ENCODE measurements at regions not wholly inside any gene's neighbourhood (a gene's known extent, or its start where the extent isn't known, plus 50 kb on each side); places are given as distances from the start of the nearest gene placed in this dataset.
"Not testable (repeated sequence)": the region's sequence is repeated elsewhere in the genome, so short reads cannot be mapped to it uniquely, and the experiment has no call there.

DNA sequence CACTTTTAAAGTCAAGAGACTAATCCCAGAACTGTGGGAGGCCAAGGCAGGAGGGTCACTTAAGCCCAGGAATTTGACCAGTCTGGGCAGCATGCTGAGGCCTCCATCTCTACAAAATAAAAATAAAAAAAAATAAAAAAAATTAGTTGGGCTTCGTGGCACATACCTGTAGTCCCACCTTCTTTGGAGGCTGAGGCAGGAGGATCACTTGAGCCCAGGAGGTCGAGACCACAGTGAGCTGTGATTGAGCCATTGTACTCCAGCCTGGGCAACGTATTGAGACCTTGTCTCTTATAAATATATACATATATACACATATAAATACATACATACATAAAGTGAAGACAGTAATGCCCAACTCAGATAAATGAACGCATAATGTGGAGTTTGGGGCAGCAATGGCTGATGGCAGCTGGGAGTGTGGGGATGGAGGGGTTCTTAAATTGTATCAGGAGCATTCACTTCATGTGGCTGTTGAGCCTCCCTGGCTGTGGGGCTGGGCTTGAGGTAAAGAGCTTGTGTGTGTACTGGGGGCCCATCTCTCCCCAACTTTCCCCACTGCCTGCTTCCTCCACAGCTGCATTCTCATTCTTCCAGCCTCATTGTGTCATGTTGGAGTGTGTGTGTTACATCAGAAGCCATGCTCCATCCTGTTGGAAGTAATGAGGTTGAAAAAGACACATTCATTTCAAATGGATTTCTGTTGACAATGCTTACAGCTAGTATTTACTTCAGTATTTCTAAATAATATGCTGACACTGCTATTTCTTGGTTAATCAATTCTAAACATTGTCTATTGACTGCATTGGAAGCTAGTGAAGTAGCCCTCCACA, 96.5 kb upstream of the HS6ST1 start:
- DNase-seq (ENCODE audit: low read depth), result no peak

DNA sequence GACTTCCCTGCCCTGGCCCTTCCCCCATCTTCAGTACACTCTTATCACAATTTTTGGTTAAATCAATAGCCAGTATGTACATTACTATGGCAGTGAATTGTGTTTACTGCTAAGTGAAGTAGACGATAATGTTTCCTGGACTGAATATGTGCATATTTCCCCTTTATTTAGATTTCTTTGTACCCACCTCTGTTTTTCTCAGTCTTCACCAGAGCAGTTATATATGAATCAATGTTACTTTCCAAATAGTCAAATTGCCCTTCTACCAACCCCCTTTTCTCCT, 97.1 kb upstream of the HS6ST1 start:
- no peak for DNase-seq (ENCODE audit: low read depth)

DNA sequence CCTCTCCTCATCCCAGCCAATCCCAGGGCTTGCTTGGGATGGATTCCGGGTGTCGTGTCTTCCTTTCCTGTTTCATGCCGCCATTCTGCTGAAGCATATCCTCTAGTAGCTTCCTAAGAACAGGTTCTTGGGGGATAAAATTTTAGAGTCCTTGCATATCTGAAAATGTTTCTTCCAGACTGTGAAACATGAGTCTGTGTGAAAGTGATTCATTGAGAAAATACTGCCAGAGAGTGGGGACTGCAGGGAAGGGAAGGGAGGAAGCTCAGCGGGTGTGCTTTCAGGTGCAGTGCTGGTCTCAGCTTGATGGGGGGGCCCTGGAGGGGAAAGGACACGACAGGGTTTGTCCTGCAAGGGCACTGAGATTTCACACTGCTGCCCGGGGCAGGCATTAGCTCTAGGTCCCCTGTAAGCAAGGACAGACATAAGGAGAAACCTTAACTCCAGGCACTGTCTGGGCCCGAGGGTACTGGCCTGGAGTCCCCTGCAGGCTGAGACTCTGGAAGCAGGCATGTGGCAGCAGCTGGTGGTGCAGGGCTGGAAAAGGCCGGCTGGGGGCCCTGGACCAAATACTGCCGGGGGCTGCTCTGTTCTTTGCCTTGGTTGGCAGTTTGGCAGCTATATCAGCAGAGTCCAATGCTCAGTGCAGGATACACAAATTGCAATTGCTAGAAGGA, 97.6 kb upstream of the HS6ST1 start:
- DNase-seq (ENCODE audit: low read depth), result no peak

DNA sequence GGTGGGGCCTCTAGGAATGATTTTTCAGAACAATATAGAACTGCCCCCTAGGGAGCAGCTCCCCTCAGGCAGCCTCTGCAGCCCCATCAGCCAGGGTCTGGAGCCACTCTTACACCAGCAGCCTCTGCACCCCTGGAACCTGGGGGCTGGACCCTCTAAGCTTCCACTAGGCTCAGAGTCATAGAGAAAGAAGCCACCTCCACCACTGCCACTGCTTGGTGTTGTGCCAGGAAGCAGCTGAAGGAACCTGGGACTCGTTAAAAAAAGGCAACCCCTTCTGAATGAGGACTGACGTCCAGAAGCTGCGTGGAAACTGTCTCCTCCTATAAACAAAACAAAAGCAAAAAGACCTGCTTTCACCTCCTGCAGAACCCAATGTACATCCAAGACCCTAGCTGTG, 98.1 kb upstream of the HS6ST1 start:
- DNase-seq (ENCODE audit: low read depth), result no peak

DNA sequence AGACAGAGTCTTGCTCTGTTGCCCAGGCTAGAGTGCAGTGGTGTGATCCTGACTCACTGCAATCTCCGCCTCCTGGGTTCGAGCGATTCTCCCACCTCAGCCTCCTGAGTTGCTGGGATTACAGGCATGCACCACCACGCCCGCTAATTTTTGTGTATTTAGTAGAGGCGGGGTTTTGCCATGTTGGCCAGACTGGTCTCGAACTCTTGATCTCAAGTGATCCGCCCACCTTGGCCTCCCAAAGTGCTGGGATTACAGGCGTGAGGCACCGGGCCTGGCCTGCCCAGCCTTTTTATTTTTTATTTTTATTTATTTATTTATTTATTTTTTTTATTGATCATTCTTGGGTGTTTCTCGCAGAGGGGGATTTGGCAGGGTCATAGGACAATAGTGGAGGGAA, 98.6 kb upstream of the HS6ST1 start:
- DNase-seq (ENCODE audit: low read depth), result not testable (repeated sequence)

DNA sequence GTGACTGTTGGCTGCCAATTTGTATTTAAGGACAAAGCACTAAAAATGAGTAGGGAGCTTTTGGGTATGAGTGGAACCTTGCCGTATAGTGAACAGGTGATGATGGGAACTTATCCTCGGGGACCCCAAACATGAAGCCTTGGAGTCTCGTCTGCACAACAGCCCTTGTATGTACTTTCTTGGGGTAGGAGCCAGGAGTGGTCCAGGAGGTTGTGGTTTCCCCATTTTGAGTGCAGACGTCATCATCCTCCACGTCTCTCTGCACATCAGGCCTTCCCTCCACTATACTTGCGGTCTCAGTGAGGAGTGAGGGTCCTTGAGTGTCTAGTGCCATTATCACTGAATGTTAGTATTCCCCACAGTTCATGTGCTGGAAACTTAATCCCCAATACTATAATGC, 101.5 kb upstream of the HS6ST1 start:
- no peak for DNase-seq (ENCODE audit: low read depth)

DNA sequence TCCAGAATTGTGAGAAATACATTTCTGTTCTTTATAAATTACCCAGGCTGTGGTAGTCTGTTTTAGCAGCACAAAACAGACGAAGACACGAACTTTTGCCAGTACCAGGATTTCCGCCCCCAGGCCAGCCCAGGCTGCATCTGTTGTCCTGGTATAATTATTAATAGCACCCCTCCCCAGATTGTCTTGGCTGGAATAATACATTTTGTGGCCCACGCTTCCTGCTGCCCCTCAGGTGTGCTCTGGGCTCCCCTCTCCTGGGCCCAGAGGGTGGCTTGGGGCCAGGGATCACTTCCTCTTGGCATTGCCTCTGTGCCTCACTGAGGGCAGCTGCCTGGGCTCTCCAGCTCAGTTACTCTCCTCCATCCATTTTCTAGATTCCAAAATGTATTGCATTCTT, 102.1 kb upstream of the HS6ST1 start:
- DNase-seq (ENCODE audit: low read depth), result no peak

DNA sequence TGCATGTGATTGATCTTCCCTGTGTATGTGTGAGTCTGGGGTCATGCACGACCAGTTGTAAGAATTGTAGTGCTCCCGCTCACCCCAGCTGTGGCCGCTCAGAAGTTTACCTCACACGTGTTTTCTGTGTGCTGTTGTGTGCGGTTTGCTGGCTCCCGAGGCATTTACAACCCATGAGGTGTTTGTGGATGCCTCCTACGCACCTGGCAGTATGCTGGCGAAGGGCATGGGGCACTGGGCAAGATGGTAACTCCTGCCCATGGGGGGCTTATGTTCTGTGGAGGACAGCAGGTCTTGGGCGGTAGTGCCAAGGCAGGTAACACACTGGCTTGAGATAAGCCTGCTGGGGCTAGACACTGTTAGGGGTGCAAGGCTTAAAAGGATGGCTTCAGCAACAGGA, 102.6 kb upstream of the HS6ST1 start:
- no peak for DNase-seq (ENCODE audit: low read depth)

DNA sequence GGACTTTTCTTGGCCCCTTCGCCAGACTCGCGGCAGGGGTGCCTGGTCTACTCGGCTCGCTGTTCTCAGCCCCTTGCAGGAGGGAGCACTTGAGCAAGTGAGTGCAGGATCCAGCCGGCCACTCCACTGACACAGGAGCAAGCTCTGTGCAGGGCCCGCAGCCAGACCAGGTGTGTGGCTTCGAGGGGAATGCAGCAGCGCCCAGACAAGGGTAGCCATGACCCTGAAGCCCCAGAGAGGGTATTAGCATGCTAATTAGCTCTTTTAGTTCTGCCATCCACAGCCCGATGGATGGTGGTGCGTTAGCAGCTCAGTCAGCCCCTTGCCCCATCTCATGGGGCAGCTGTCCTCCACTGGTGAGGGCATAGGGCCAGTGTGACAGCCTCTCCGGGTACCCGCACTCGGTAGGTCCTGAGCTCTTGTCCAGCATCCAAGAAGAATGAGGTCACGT, 103.2 kb upstream of the HS6ST1 start:
- DNase-seq (ENCODE audit: low read depth), result no peak

DNA sequence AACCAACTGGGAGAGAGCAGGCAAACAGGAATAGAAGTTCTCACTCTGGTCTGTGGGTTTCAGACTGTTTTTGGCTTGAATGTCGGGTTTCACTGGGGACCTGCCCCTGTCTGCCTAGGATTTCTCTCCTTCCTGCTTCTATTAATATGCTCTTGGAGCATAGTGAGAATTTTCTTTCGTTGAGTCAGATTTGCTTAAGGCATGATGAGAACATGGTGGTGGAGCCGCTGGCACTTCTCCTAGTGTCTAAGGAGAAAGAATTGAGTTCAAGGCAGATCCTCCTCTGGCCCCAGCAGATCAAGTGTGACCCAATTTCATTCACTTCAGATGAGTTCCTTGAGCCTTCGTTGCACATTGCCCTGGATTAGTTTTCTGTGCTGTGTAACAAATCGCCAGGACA, 103.9 kb upstream of the HS6ST1 start:
- DNase-seq (ENCODE audit: low read depth), result no peak

DNA sequence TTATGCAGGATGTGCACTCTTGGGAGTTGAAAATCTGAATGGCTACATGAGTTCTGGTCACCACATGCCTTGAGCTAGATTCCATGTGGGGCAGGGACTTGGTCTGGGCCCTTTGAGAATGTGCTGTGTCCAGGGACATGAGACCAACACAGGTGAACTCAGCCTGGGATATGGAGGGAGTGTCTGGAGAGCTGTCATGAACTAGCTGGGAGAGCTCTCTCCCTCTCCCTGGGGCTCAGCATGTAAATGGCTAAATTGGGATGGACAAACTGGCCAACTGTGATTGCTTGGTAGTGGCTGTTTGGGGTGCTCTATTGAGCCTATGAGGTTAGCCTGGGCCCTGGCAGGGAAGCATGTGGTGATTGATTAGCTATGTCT, 105.1 kb upstream of the HS6ST1 start:
- DNase-seq (ENCODE audit: low read depth), result no peak

DNA sequence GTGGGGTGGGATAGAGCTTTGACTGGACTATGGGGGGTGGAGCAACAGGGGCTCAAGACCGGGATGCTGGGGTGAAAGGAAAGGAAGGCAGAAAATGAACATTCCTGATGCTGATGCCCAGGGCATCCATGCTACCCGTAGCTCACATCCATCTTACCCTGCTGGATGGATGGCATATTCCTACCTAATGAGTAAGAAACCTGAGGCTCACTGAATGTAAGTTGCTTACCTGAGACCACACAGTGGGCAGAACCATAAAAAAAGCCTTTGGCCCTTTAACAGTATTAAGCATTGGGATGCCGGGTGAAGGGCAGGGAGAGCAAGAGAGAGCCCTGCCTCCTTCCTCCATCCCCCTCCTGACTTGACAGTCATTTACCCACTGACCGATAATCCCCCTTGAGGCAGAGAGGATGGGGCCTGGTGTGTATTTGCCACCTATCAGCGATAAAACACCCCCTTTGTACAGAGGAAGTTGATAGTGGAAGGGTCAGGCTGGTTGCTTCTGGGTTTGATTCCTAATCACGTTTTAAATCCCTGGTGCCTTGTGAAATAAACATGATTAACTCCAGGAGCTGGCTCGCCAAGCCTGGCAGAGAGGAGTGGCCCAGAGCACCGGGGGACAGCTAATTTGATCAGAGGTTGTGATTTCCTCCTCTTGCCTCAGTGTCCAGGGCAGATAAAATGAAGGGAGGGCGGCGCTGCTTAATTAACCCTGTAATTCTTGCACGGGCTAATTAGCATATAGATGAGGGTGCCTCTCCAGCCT, 105.9 kb upstream of the HS6ST1 start:
- no peak for DNase-seq (ENCODE audit: low read depth)

DNA sequence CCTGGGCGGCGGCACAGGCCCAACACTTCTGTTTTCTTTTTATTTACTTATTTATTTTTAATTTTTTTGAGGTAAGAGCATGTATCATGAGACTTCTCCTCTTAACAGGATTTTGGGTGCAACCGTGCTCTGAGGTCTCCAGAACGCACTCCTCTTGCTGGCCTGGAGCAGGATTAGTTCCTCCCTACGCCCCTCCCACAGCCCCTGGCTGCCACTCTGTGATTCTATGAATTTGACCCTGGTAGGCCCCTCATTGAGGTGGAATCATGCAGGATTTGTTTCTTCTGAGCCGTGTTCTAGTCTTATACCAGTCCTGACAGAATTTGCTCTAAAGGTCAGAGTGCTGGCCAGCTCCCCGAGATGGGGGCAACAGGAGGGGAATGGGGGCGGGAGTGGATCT, 106.5 kb upstream of the HS6ST1 start:
- DNase-seq (ENCODE audit: low read depth), result no peak

DNA sequence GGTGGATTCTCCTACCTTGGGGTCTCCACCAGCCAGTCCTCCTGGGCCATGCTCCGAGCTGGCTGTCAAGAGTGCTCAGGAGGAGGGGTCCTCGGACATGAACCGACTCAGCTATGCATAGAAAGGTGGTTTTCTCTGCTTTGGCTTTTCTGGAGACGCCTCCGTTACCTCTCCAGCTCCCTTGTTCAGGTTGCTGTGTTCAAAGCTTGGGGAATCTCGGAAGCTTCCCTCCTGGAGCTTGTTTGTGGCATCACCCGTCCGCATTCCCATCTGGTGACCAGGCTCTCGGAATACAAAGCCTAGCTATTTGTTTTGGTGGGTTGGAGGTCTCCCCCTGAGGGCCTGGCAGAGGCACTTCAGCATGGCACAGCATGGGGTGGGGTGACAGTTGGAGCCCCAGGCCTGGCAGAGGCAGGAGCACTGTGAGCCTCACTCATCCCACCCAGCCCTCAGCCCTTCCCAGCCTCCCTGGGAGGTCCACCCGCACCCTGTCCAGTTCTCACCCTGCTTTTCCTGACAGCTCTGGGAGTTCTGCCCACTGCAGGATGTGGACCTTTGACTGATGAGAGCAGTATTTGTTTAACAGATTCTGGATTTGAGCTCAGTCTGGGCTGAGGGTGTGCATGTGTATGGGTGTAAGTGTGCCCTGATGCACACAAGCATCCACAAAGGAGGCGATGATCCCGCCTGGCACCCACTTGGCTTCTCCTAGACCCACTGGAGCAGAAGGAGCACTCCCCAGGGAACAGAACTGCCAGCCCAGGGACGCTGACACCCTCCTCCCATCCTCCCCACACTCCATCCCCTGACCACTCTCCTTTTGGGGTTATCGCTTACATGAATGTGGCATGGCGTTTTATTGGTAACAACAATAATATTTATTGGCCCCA, 107.3 kb upstream of the HS6ST1 start:
- DNase-seq (ENCODE audit: low read depth), result no peak

DNA sequence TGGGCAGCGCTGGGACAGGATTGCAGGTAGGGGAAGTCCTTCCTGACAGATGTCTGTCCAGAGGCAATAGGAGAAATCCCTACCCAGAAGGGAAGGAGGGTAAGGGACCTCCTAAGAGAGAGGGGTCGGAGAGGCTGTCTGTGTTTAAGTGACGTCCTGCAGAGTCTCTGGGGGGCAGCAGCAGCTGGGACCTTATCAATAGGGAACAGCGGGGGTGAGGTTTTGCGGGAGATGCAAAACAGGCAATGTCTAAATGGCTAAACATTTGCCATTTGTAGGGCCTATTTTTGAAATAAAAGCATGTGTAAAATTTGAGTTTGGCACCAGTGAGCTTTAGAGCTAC, 108.7 kb upstream of the HS6ST1 start:
- DNase-seq (ENCODE audit: low read depth), result no peak

DNA sequence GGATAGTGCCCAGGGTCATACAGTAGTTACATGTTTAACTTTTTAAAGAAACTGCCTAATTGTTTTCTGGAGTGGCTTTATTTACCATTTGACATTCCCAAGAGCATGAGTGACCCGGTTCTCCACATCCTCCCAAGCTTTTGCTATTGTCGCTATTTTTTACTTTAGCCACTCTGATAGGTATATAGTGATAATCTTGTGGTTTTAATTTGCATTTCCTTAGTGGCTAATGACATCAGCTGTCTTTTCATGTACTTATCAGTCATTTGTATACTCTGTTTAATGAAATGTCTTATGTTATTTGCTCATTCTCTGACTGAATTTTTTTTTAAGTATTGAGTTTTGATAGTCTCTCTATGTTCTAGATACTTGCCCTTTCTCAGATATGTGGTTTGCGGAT, 109.7 kb upstream of the HS6ST1 start:
- DNase-seq (ENCODE audit: low read depth), result no peak

DNA sequence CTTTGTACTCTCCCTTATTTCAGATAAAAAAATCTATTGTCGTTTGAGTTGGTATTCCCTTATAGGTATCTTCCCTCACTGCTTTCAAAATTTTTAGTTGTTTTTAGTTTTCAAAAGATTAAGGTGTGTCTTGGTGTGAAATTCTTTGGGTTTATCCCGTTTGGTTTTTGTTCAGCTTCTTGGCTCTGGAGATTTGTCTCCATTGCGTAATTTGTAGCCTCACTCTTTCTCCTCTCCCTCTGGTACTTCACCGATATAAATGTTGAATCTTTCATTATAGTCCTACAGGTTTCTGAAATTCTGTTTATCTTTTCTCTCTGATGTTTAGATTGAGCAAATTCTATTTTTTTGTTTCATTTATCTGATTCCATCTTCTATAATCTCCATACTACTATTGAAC, 113.8 kb upstream of the HS6ST1 start:
- DNase-seq (ENCODE audit: low read depth), result no peak

DNA sequence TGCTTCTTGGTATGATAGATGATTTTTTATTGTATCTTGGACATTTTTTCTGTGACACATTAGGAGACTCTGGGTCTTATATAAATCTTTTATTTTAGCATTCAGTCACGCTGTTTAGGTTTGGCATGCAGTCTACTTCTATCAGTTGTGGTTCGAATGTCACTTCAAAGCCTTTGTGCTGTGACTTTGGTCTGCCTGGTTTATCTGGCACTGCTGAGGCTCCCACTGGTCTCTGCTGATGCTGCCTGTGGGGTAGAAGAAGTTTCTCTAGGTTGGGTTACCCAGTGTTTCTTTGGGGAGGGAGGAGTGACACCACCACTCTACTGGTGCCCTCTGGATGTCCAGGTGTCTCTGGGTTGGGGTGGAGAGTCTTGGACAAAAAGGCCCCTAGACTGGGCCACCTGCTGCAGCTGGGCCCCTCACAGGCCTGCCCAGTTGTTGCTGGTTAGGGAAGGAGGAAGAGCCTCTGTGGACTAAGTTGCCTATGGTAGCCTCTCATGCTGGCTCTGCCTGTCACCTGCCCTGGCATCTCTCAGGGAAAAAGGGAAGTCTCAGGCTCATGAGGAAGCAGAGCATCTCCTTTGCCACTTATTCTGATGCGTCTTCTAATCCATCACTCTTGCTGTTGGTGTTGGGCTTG, 115.4 kb upstream of the HS6ST1 start:
- no peak for DNase-seq (ENCODE audit: low read depth)

DNA sequence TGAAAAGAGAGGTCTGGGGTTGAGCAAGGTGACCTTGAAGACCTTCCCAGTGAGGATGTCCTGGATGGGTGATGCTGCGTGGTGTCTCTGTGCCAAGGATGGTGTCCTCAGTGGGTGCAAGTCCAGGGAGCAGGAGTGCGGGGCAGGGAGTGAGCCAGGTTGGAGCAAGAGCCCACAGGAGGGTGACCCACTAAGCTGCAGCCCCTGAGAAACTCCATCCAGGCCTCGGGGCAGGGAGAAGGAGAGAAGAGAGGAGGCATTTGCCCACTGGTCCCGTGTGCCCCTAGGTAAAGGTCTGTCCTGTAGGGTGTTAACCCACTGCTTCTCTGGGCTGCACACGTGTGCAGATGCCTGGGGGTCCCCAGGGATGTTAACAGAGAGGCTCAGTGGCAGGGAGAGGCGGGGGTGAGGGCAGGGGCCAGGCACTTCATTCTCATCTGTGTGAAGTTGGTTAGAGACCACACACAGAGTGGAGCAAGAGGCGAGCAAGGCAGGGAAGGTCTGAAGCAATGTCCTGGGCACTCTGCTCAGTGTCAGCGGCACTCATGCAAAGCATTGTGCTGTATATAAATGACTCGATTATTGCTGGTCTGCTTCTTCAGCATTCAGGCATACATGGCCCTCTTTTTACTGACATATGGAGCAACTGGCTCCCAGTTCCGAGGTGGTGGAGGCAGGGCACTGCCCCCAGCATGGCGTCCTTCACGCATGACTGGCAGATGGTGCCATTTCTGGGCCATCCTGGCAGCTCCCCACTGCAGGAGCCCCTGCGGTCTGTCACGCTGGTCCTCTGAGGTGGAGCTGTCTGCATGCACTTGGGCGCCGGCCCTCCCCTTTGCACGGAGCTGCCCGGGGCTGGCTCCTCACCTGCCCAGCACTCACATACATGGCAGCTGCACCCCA, 117.2 kb upstream of the HS6ST1 start:
- no peak for DNase-seq (ENCODE audit: low read depth)

DNA sequence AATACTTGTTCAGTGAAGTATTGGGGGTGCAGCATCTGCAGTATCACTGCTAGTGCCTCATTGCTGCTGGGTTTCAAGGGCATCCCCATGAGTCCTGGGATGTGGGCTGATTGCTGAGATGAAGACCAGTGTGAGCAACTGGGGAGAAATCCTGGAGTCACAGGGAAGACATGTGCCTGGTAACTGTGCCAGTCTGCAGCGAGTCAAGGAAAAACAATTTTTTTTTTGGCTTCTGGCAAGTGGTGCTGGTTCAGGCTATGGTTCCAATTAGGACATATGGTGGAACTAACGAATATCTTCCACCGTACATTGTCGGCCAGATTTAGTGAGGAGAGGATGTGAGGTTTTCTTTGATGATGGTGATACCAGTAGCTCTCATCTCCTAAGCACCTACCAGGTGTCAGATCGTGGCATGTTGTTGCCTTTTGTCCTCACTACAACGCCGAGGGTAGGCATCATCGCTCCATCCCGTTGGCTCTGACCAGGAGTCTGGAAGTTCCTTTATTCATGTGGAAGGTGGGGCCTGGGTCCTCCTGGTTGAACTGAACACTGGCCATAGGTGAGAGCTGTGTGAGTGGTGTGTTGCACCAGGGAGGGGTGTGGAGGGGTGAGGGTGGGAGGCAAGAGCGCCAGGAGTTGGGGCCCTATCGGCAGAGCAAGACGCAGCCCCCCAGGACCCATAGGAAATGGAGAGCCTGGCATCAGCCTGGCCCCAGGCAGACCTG, 118.0 kb upstream of the HS6ST1 start:
- no peak for DNase-seq (ENCODE audit: low read depth)
